AG04450 (cell line): ENCODE measurements at regions not wholly inside any gene's neighbourhood (a gene's known extent, or its start where the extent isn't known, plus 50 kb on each side); places are given as distances from the start of the nearest gene placed in this dataset.

Experiments used
- CTCF ChIA-PET: fragments of 300-600, 350-600 bp; formaldehyde crosslinking; extraction: SDS; loops from one replicate; lab custom pipeline; 2022; ENCODE audit warnings: antibody characterized with exemption, inconsistent platforms; lab: Charles Lee
- POLR2A ChIA-PET: fragments of 350-600 bp; formaldehyde crosslinking; extraction: SDS; loops from one replicate; lab custom pipeline; 2021; ENCODE audit warnings: antibody characterized with exemption, inconsistent platforms; lab: Yijun Ruan, JAX
- DNase-seq: peaks from one replicate; pipeline ENCODE4 v3.0.0-alpha.2; 2011; ENCODE audit warnings: low read depth, low spot score
- H3K27ac ChIP-seq: one replicate; pipeline ENCODE4 v1.5.1; 2012; ENCODE audit warnings: low read depth, low read length, control low read depth
- H3K27me3 ChIP-seq: one replicate; pipeline ENCODE4 v1.6.0; 2012; ENCODE audit warnings: low read length; ENCODE audit not compliant: control insufficient read depth, insufficient read depth
- H3K4me3 ChIP-seq: 2 replicates; pipeline ENCODE4 v1.5.1; 2011; ENCODE audit warnings: mild to moderate bottlenecking, low read depth, low read length, control low read depth
- H3K9me3 ChIP-seq: 2 replicates; pipeline ENCODE4 v1.5.1; 2012; ENCODE audit warnings: low read length; ENCODE audit not compliant: control insufficient read depth, insufficient read depth
- CTCF ChIP-seq: IDR thresholded peaks from 2 replicates; pipeline ENCODE4 v1.5.1; 2011; ENCODE audit warnings: low read depth, low read length, control low read depth, inconsistent platforms

GRCh38 chr10:71073451-71074175 is 138.8 kb upstream of the UNC5B start:
- no peak for TF ChIP-seq CTCF
- Histone ChIP-seq H3K27ac (no peak overlapping the region), H3K27me3 (peaks cover 20% of the 10 kb centered on the region), H3K9me3 (no peaks in the 10 kb centered on the region), H3K4me3 (no peak overlapping the region)
- ChIA-PET CTCF (interaction anchor here (1.0 kb wide), 1 partner anchor 135 kb away, joined by 4 read pairs; no protein-coding TSS in a partner anchor), POLR2A (no interaction called here)
- no peak for DNase-seq

DNA sequence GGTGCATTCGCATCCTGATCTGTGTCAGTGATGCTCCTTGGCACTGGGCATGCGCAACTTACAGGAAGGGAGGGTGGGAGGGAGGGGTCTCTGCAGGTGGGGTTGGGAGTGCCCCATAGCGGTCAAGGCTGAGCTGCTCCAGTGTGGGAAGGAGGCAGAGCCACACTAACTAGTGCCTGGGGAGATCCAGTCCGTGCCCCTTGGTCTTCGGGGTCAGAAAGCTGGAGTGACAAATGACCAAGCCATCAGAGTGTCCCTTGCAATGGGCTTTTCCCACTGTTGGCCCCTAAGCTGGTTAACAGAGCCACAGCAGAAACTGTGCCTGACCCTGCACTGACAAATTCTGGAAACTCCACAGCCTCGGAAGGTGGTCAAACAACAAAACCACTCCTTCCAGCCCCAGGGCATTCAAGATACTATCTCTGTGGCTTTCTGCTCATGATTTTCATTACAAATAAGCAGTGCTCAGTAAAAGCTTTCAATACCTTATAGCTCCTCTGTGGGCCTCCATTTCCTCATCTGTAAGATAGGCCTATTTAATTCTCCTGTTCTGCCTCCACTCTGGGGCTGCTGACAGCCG is 138.1 kb upstream of the UNC5B start:
- POLR2A ChIA-PET, result no interaction called here
- Histone ChIP-seq H3K4me3 (no peak overlapping the region), H3K9me3 (no peaks in the 10 kb centered on the region), H3K27ac (no peak overlapping the region), H3K27me3 (peaks cover 22% of the 10 kb centered on the region)
- DNase-seq, result no peak
- no peak for TF ChIP-seq CTCF
- CTCF ChIA-PET, result no interaction called here

DNA sequence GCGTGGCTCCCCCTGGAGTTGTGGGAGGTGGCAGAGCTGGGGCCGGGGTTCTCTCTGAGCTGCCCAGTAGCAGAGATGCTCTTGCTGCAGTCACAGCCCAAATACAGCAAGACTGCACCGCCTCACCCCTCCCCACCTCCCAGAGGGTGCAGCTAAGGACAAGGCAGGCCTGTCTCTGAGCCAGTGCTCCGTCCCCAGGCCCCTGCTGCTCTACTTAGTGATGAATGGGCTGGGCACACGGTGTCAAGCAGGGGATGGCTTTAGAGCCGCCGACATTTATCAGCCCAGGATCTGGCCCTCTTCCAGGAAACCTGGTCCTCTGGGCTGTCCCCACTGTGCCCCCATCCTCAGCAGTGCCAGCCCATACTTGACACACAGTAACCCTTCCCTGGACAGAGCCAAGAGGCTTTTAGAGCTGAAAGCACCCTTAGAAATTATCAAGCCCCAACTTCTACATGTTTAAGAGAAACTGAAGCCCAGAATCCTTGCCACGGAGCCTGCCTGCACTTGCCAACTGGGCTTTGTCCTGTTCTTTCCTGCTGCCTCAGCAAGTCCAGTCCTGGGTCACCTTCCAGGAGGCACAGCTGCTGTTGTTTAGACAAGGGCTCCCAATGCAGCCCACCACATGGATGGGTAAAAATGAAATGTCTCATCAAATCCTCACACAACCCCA is 137.1 kb upstream of the UNC5B start:
- no peak for TF ChIP-seq CTCF
- Histone ChIP-seq H3K27ac (no peak overlapping the region), H3K4me3 (no peak overlapping the region), H3K27me3 (peaks cover 28% of the 10 kb centered on the region), H3K9me3 (no peaks in the 10 kb centered on the region)
- CTCF ChIA-PET, result no interaction called here
- DNase-seq, result no peak
- POLR2A ChIA-PET, result no interaction called here

GRCh38 chr10:71075759-71076472 is 136.5 kb upstream of the UNC5B start:
- H3K27ac ChIP-seq, result no peak overlapping the region
- H3K9me3 ChIP-seq, result no peaks in the 10 kb centered on the region; the same call in 1 of the 2 replicates
- ChIA-PET POLR2A (no interaction called here), CTCF (interaction anchor here (1.1 kb wide), 1 partner anchor 133 kb away, joined by 4 read pairs; no protein-coding TSS in a partner anchor)
- no peak overlapping the region for H3K4me3 ChIP-seq
- peaks cover 26% of the 10 kb centered on the region for H3K27me3 ChIP-seq
- TF ChIP-seq CTCF, result no peak
- no peak for DNase-seq
